ENCODE measurements at regions not wholly inside any gene's neighbourhood (a gene's known extent, or its start where the extent isn't known, plus 50 kb on each side); places are given as distances from the start of the nearest gene placed in this dataset.

DNA sequence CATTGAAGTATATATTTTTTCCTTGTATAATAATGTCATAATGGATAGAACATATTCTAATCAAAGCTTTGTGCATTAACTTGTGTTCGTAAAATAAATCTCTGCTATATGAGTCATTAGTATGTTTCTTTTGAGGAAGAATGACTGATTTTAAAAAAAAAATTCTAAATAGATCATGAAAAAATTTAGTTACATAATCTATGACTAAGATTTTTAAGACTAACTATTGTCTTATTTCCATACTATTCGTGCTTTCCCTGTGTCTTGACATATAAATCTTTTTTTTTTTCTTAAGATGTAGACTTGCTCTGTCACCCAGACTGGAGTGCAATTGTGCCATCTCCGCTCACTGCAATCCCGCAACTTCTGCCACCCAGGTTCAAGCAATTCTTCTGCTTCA lies 226.1 kb downstream of the DSEL start:
- H3K9ac ChIP-seq (ENCODE audit: low read length) = no peak overlapping the region
- H3K9me2 ChIP-seq (replicated peaks; ENCODE audit: insufficient read depth, low read length) = no peaks in the 10 kb centered on the region
- TF ChIP-seq EZH2phosphoT487 (conservative IDR thresholded peaks at IDR 0.05; ENCODE audit: low read length) (no peak), CTCF (IDR thresholded peaks at IDR 0.05; ENCODE audit: insufficient read depth, low read length, poor library complexity, severe bottlenecking) (no peak)
- no peaks in the 10 kb centered on the region for H4K20me1 ChIP-seq (ENCODE audit: low read depth, low read length)
- H3K4me3 ChIP-seq (ENCODE audit: insufficient read depth, low read length, poor library complexity, severe bottlenecking) = no peak overlapping the region
- H3F3A ChIP-seq (ENCODE audit: insufficient read depth) = no peaks in the 10 kb centered on the region
- no peak overlapping the region for H3K4me2 ChIP-seq (ENCODE audit: low read depth, low read length, poor library complexity, severe bottlenecking)
- no peak overlapping the region for H2AFZ ChIP-seq (ENCODE audit: low read depth, low read length, severe bottlenecking)
- no peaks in the 10 kb centered on the region for H3K27me3 ChIP-seq (ENCODE audit: low read length)
- no peak overlapping the region for H3K27ac ChIP-seq (ENCODE audit: low read depth, low read length)
- no peaks in the 10 kb centered on the region; the same call in 1 of the 2 replicates for H3K9me3 ChIP-seq (ENCODE audit: insufficient read depth, low read length)
- no peaks in the 10 kb centered on the region for H3K36me3 ChIP-seq (ENCODE audit: low read length)
- H3K79me2 ChIP-seq (ENCODE audit: insufficient read depth, low read length) = no peaks in the 10 kb centered on the region

GRCh38 chr18:67285583-67285982 lies 230.9 kb downstream of the DSEL start:
- H3K27ac ChIP-seq (ENCODE audit: low read depth, low read length) = no peak overlapping the region
- H3K4me3 ChIP-seq (ENCODE audit: insufficient read depth, low read length, poor library complexity, severe bottlenecking) = no peak overlapping the region
- no peaks in the 10 kb centered on the region for H3F3A ChIP-seq (ENCODE audit: insufficient read depth)
- H3K9me3 ChIP-seq (ENCODE audit: insufficient read depth, low read length) = no peaks in the 10 kb centered on the region
- no peaks in the 10 kb centered on the region for H3K36me3 ChIP-seq (ENCODE audit: low read length)
- no peak overlapping the region for H3K9ac ChIP-seq (ENCODE audit: low read length)
- no peaks in the 10 kb centered on the region for H3K9me2 ChIP-seq (replicated peaks; ENCODE audit: insufficient read depth, low read length)
- H4K20me1 ChIP-seq (ENCODE audit: low read depth, low read length) = no peaks in the 10 kb centered on the region
- TF ChIP-seq EZH2phosphoT487 (conservative IDR thresholded peaks at IDR 0.05; ENCODE audit: low read length) (no peak), CTCF (IDR thresholded peaks at IDR 0.05; ENCODE audit: insufficient read depth, low read length, poor library complexity, severe bottlenecking) (no peak)
- no peak overlapping the region for H3K4me2 ChIP-seq (ENCODE audit: low read depth, low read length, poor library complexity, severe bottlenecking)
- H3K27me3 ChIP-seq (ENCODE audit: low read length) = no peaks in the 10 kb centered on the region
- no peaks in the 10 kb centered on the region for H3K79me2 ChIP-seq (ENCODE audit: insufficient read depth, low read length)
- no peak overlapping the region for H2AFZ ChIP-seq (ENCODE audit: low read depth, low read length, severe bottlenecking)

- no peaks in the 10 kb centered on the region for H3F3A ChIP-seq (ENCODE audit: insufficient read depth)
- H3K27me3 ChIP-seq (ENCODE audit: low read length) = no peaks in the 10 kb centered on the region
- H3K27ac ChIP-seq (ENCODE audit: low read depth, low read length) = no peak overlapping the region
- no peaks in the 10 kb centered on the region for H3K36me3 ChIP-seq (ENCODE audit: low read length)
- no peaks in the 10 kb centered on the region for H4K20me1 ChIP-seq (ENCODE audit: low read depth, low read length)
- no peaks in the 10 kb centered on the region for H3K79me2 ChIP-seq (ENCODE audit: insufficient read depth, low read length)
- H2AFZ ChIP-seq (ENCODE audit: low read depth, low read length, severe bottlenecking) = no peak overlapping the region
- H3K9ac ChIP-seq (ENCODE audit: low read length) = no peak overlapping the region
- no peaks in the 10 kb centered on the region for H3K9me3 ChIP-seq (ENCODE audit: insufficient read depth, low read length)
- H3K4me3 ChIP-seq (ENCODE audit: insufficient read depth, low read length, poor library complexity, severe bottlenecking) = no peak overlapping the region
- no peaks in the 10 kb centered on the region for H3K9me2 ChIP-seq (replicated peaks; ENCODE audit: insufficient read depth, low read length)
- no peak for TF ChIP-seq EZH2phosphoT487 (conservative IDR thresholded peaks at IDR 0.05; ENCODE audit: low read length)
- TF ChIP-seq CTCF (IDR thresholded peaks at IDR 0.05; ENCODE audit: insufficient read depth, low read length, poor library complexity, severe bottlenecking) = no peak
- H3K4me2 ChIP-seq (ENCODE audit: low read depth, low read length, poor library complexity, severe bottlenecking) = no peak overlapping the region
These were observed 233.7 kb downstream of the DSEL start for GRCh38 chr18:67282796-67283195.

Measured in SU-DHL-6 (cell line).